ENCODE measurements at regions not wholly inside any gene's neighbourhood (a gene's known extent, or its start where the extent isn't known, plus 50 kb on each side); places are given as distances from the start of the nearest gene placed in this dataset.

DNA sequence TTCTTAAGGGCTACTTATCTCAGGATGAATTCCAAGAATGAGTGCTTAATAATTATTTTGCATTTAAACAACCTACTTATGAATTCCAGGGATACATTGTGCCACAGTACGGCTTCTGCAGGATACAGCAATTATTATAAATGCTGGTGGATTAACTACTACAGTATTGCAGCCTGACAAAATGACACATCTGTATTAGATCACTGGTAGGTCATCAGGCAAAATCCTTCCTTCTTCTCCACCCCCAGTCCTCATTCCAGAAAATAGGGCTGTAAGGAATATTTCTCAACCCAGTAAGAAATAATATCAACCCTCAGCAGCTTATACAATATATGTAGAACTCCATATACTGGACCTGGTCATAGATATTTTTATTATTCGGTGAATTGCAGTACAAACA, 79.3 kb upstream of the RORA start:
- intact Hi-C loops (cut with micrococcal nuclease; ENCODE audit: unreplicated experiment): no loop called here
- no TSS peak for BruUV-seq (replicated peaks)
- Histone ChIP-seq H3K36me3 (ENCODE audit: control insufficient read depth, insufficient read depth, low read length) (no peaks in the 10 kb centered on the region), H3K9me3 (no peaks in the 10 kb centered on the region), H3K4me3 (ENCODE audit: low read depth, low read length) (no peak overlapping the region), H3K4me1 (no peaks in the 10 kb centered on the region), H3K27me3 (replicated peaks; ENCODE audit: control insufficient read depth, insufficient read depth, low read length) (no peaks in the 10 kb centered on the region)
- Mint-ChIP-seq H3K36me3 (ENCODE audit: insufficient read depth, unreplicated experiment) (peaks cover 4% of the 10 kb centered on the region), H3K27ac (ENCODE audit: unreplicated experiment) (no peak overlapping the region), H3K4me1 (ENCODE audit: low read depth, unreplicated experiment) (no peaks in the 10 kb centered on the region), H3K4me3 (ENCODE audit: unreplicated experiment) (no peak overlapping the region), H3K9me3 (ENCODE audit: unreplicated experiment) (no peaks in the 10 kb centered on the region), H3K27me3 (ENCODE audit: insufficient read depth, unreplicated experiment) (peaks cover 20% of the 10 kb centered on the region)
- DNase-seq: no peak
- TF ChIP-seq, protein P1, sequence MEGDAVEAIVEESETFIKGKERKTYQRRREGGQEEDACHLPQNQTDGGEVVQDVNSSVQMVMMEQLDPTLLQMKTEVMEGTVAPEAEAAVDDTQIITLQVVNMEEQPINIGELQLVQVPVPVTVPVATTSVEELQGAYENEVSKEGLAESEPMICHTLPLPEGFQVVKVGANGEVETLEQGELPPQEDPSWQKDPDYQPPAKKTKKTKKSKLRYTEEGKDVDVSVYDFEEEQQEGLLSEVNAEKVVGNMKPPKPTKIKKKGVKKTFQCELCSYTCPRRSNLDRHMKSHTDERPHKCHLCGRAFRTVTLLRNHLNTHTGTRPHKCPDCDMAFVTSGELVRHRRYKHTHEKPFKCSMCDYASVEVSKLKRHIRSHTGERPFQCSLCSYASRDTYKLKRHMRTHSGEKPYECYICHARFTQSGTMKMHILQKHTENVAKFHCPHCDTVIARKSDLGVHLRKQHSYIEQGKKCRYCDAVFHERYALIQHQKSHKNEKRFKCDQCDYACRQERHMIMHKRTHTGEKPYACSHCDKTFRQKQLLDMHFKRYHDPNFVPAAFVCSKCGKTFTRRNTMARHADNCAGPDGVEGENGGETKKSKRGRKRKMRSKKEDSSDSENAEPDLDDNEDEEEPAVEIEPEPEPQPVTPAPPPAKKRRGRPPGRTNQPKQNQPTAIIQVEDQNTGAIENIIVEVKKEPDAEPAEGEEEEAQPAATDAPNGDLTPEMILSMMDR (IDR thresholded peaks at IDR 0.05; ENCODE audit: insufficient read depth in 1 of 2, low read depth in 1 of 2, low read length in 1 of 2, severe bottlenecking in 1 of 2, unreplicated experiment in 1 of 2): no peak
- CTCF ChIA-PET: no interaction called here
- POLR2A ChIA-PET: no interaction called here

DNA sequence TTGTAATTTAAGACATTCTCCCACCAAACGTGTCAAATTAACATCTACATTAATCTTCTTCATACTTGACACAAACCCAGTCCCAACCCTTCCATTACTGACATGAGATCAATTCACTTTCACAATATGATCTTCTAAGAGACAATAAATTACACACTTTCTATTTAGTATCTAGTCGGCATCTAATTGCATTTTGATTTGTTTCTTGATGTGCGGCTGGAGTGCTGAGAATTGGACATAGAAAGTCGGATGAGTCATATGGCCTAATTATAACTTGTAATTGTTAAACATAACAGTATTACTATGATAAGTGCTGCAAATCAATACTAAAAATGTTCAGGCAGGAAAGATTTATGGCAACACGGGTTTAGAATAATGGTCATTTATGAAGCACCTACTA, 78.4 kb upstream of the RORA start:
- H3K36me3 ChIP-seq (ENCODE audit: control insufficient read depth, insufficient read depth, low read length): no peaks in the 10 kb centered on the region
- no peak overlapping the region for H3K4me3 ChIP-seq (ENCODE audit: low read depth, low read length)
- H3K4me3 Mint-ChIP-seq (ENCODE audit: unreplicated experiment): no peak overlapping the region
- no peaks in the 10 kb centered on the region for H3K4me1 Mint-ChIP-seq (ENCODE audit: low read depth, unreplicated experiment)
- H3K27me3 ChIP-seq (replicated peaks; ENCODE audit: control insufficient read depth, insufficient read depth, low read length): no peaks in the 10 kb centered on the region
- intact Hi-C loops (cut with micrococcal nuclease; ENCODE audit: unreplicated experiment): no loop called here
- no peaks in the 10 kb centered on the region for H3K4me1 ChIP-seq
- ChIA-PET CTCF (no interaction called here), POLR2A (no interaction called here)
- peaks cover 20% of the 10 kb centered on the region for H3K27me3 Mint-ChIP-seq (ENCODE audit: insufficient read depth, unreplicated experiment)
- DNase-seq: no peak
- no peaks in the 10 kb centered on the region for H3K9me3 ChIP-seq
- H3K36me3 Mint-ChIP-seq (ENCODE audit: insufficient read depth, unreplicated experiment): peaks cover 4% of the 10 kb centered on the region
- no peak overlapping the region for H3K27ac Mint-ChIP-seq (ENCODE audit: unreplicated experiment)
- TF ChIP-seq, protein P1 (IDR thresholded peaks at IDR 0.05; ENCODE audit: insufficient read depth in 1 of 2, low read depth in 1 of 2, low read length in 1 of 2, severe bottlenecking in 1 of 2, unreplicated experiment in 1 of 2): no peak
- BruUV-seq (replicated peaks): no TSS peak
- no peaks in the 10 kb centered on the region for H3K9me3 Mint-ChIP-seq (ENCODE audit: unreplicated experiment)

DNA sequence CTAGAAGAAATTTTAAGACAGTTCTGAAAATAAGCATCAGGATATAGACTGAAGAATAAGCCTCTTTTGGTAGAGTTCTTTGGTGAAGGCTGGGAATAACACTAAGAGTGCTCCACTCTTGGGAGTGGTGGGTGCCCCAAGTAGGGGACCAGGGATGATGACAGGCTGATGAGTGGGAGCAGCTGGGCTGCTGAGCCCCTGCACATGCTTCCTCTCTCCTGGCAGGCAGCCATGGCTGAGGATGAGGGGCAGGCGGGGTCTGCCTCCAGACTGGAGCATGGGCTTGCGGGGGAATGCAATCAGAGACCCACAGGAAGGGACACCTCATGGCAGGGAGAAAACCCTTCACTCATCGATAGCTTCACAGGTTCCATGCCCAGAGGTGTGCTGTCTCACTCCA, 72.6 kb upstream of the RORA start:
- Mint-ChIP-seq H3K27ac (ENCODE audit: unreplicated experiment) (no peak overlapping the region), H3K4me3 (ENCODE audit: unreplicated experiment) (no peak overlapping the region), H3K4me1 (ENCODE audit: low read depth, unreplicated experiment) (no peaks in the 10 kb centered on the region), H3K27me3 (ENCODE audit: insufficient read depth, unreplicated experiment) (peaks cover 5% of the 10 kb centered on the region), H3K9me3 (ENCODE audit: unreplicated experiment) (no peaks in the 10 kb centered on the region), H3K36me3 (ENCODE audit: insufficient read depth, unreplicated experiment) (peaks cover 4% of the 10 kb centered on the region)
- Histone ChIP-seq H3K27me3 (replicated peaks; ENCODE audit: control insufficient read depth, insufficient read depth, low read length) (no peaks in the 10 kb centered on the region), H3K4me3 (ENCODE audit: low read depth, low read length) (no peak overlapping the region), H3K4me1 (no peaks in the 10 kb centered on the region), H3K9me3 (no peaks in the 10 kb centered on the region), H3K36me3 (ENCODE audit: control insufficient read depth, insufficient read depth, low read length) (no peaks in the 10 kb centered on the region)
- intact Hi-C loops (cut with micrococcal nuclease; ENCODE audit: unreplicated experiment): no loop called here
- ChIA-PET POLR2A (no interaction called here), CTCF (no interaction called here)
- BruUV-seq (replicated peaks): no TSS peak
- DNase-seq: no peak
- TF ChIP-seq, protein P1 (IDR thresholded peaks at IDR 0.05; ENCODE audit: insufficient read depth in 1 of 2, low read depth in 1 of 2, low read length in 1 of 2, severe bottlenecking in 1 of 2, unreplicated experiment in 1 of 2): no peak

All from Caco-2 (cell line).